OCI-LY1 (cell line): ENCODE measurements at regions not wholly inside any gene's neighbourhood (a gene's known extent, or its start where the extent isn't known, plus 50 kb on each side); places are given as distances from the start of the nearest gene placed in this dataset.

Experiments
- EZH2 ChIP-seq: fragments of 200-600 bp; sonication (generic), shearing (Covaris generic); IDR thresholded peaks from 2 replicates; pipeline ENCODE4 v1.8.0; 2017; ENCODE audit warnings: borderline replicate concordance, mixed run types, mild to moderate bottlenecking, antibody characterized with exemption, low read length, moderate library complexity, mixed read lengths
- TF ChIP-seq, protein P1 (sequence below): fragments of 200-600 bp; sonication (generic), shearing (Covaris generic); IDR thresholded peaks from 2 replicates; pipeline ENCODE4 v1.5.1; 2017; ENCODE audit warnings: mild to moderate bottlenecking, antibody characterized with exemption, low read length, moderate library complexity, mixed read lengths

DNA sequence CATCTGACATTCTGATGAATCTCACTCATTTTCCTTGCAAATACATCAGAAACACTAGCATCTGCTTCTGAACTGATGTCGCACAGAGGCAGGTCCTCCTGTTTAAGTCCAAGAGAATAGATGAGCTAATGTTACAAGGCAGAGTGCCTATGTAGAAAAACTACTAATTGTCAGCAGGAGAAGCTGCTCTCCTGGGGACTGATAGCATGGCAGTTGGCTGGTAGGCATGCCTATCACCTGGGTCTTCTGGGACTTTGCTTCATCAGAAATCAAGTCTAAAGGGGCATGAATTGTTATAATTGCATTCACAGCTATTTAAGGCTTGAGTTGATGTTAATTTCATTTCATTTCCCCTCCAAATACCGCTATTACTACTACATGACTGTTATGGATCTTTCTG lies 457.2 kb downstream of the RAP2B start:
- TF ChIP-seq, protein P1, sequence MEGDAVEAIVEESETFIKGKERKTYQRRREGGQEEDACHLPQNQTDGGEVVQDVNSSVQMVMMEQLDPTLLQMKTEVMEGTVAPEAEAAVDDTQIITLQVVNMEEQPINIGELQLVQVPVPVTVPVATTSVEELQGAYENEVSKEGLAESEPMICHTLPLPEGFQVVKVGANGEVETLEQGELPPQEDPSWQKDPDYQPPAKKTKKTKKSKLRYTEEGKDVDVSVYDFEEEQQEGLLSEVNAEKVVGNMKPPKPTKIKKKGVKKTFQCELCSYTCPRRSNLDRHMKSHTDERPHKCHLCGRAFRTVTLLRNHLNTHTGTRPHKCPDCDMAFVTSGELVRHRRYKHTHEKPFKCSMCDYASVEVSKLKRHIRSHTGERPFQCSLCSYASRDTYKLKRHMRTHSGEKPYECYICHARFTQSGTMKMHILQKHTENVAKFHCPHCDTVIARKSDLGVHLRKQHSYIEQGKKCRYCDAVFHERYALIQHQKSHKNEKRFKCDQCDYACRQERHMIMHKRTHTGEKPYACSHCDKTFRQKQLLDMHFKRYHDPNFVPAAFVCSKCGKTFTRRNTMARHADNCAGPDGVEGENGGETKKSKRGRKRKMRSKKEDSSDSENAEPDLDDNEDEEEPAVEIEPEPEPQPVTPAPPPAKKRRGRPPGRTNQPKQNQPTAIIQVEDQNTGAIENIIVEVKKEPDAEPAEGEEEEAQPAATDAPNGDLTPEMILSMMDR, result no peak
- no peak for TF ChIP-seq EZH2
